HCT116 (cell line): ENCODE measurements at regions not wholly inside any gene's neighbourhood (a gene's known extent, or its start where the extent isn't known, plus 50 kb on each side); places are given as distances from the start of the nearest gene placed in this dataset.
"Not testable (repeated sequence)": the region's sequence is repeated elsewhere in the genome, so short reads cannot be mapped to it uniquely, and the experiment has no call there.

Source experiments
- ATAC-seq: fragments of 200-7000 bp; cut with Tn5 transposase; 2 replicates; pipeline ENCODE4 v1.9.1; 2020; ENCODE audit warnings: mild to moderate bottlenecking, moderate library complexity
- BruUV-seq: library from RNA; stranded (reverse); fragments of 400-500 nt; replicated peaks from 2 replicates; lab custom pipeline; 2021; lab: Mats Ljungman, UMichigan
- CTCF ChIA-PET: fragments of 300-600 bp; sonication (Branson Sonifier 250); formaldehyde crosslinking; loops from one replicate; lab custom pipeline; 2021; ENCODE audit warnings: antibody characterized with exemption; lab: Charles Lee
- POLR2A ChIA-PET: fragments of 300-600, 350-600 bp; sonication (Branson Sonifier 250); formaldehyde crosslinking; loops from one replicate; lab custom pipeline; 2021; ENCODE audit warnings: antibody characterized with exemption; lab: Charles Lee
- RAD21 ChIA-PET, 2 experiments: fragments of 300-600 bp; sonication (Branson Sonifier 250); formaldehyde crosslinking; loops; one replicate each; lab custom pipeline; 2023; ENCODE audit warnings: low total read pairs in 2 of 2; ENCODE audit not compliant: uncharacterized antibody in 2 of 2, unreplicated experiment in 2 of 2, low non-redundant PET in 1 of 2; lab: Charles Lee
- DNase-seq: peaks from one replicate; pipeline ENCODE4 v3.0.0-alpha.2; 2010; ENCODE audit warnings: low read depth, low spot score
- H2AFZ ChIP-seq: fragments of 200-600 bp; shearing (Covaris generic), sonication (generic); 2 replicates; pipeline ENCODE4 v1.6.1; 2017; ENCODE audit warnings: low read depth, mixed run types, mixed read lengths, antibody characterized with exemption, low read length; ENCODE audit not compliant: poor library complexity, severe bottlenecking
- H3K27ac ChIP-seq: 2 replicates; pipeline ENCODE4 v1.5.1; 2012; ENCODE audit warnings: low read depth, low read length
- H3K27me3 ChIP-seq: fragments of 200-600 bp; sonication (generic); 2 replicates; pipeline ENCODE4 v1.6.1; 2016; ENCODE audit warnings: mixed run types, low read length, mixed read lengths; ENCODE audit not compliant: insufficient read depth
- H3K36me3 ChIP-seq, 2 experiments: fragments of 200-500 bp in 1 of 2; fragments of 200-600 bp in 1 of 2; sonication (Bioruptor generic) in 1 of 2; sonication (generic) in 1 of 2; 2 replicates each; pipeline versions ENCODE4 v1.5.1 to v1.6.1; 2014 to 2016; ENCODE audit warnings: low read length in 2 of 2, inconsistent platforms in 1 of 2, mixed read lengths in 1 of 2, mixed run types in 1 of 2; ENCODE audit not compliant: insufficient read depth in 2 of 2, control insufficient read depth in 1 of 2
- H3K4me1 ChIP-seq, 2 experiments: fragments of 200-600 bp in 1 of 2; sonication (generic) in 1 of 2; 2 replicates each; pipeline versions ENCODE4 v1.5.1 to v1.6.1; 2012 to 2017; ENCODE audit warnings: low read length in 2 of 2, inconsistent platforms in 1 of 2, mild to moderate bottlenecking in 1 of 2, mixed read lengths in 1 of 2, mixed run types in 1 of 2, moderate library complexity in 1 of 2; ENCODE audit not compliant: insufficient read depth in 2 of 2, control insufficient read depth in 1 of 2
- H3K4me2 ChIP-seq: fragments of 200-600 bp; sonication (generic); 2 replicates; pipeline ENCODE4 v1.6.1; 2017; ENCODE audit warnings: mixed run types, low read length, mixed read lengths
- H3K4me3 ChIP-seq, 2 experiments: fragments of 200-600 bp in 1 of 2; sonication (generic) in 1 of 2; replicated peaks in 1 of 2; 2 replicates each; pipeline ENCODE4 v1.5.1; 2011 to 2016; ENCODE audit warnings: low read length in 2 of 2, control low read depth in 1 of 2, low read depth in 1 of 2, mild to moderate bottlenecking in 1 of 2, mixed read lengths in 1 of 2, mixed run types in 1 of 2
- H3K79me2 ChIP-seq: fragments of 200-600 bp; sonication (generic); 2 replicates; pipeline ENCODE4 v1.6.1; 2017; ENCODE audit warnings: mild to moderate bottlenecking, mixed run types, low read length, moderate library complexity, mixed read lengths; ENCODE audit not compliant: insufficient read depth
- H3K9ac ChIP-seq: fragments of 200-600 bp; sonication (generic); 2 replicates; pipeline ENCODE4 v1.6.1; 2016; ENCODE audit warnings: low read length, mixed read lengths
- H3K9me2 ChIP-seq: fragments of 200-600 bp; sonication (generic), shearing (Covaris generic); 2 replicates; pipeline ENCODE4 v1.6.1; 2017; ENCODE audit warnings: mixed run types, mild to moderate bottlenecking, moderate library complexity; ENCODE audit not compliant: insufficient read depth
- H3K9me3 ChIP-seq, 2 experiments: fragments of 200-500 bp in 1 of 2; fragments of 200-600 bp in 1 of 2; sonication (Bioruptor generic) in 1 of 2; sonication (generic) in 1 of 2; 2 replicates each; pipeline ENCODE4 v1.6.1; 2014 to 2017; ENCODE audit warnings: low read length in 2 of 2, mixed read lengths in 2 of 2, inconsistent platforms in 1 of 2, low read depth in 1 of 2, mild to moderate bottlenecking in 1 of 2, mixed run types in 1 of 2, moderate library complexity in 1 of 2; ENCODE audit not compliant: control insufficient read depth in 1 of 2, insufficient read depth in 1 of 2
- H4K20me1 ChIP-seq: fragments of 200-600 bp; sonication (generic), shearing (Covaris generic); 2 replicates; pipeline ENCODE4 v1.6.1; 2017; ENCODE audit warnings: mixed run types, mild to moderate bottlenecking, moderate library complexity; ENCODE audit not compliant: insufficient read depth
- intact Hi-C: fragments of 100-400 bp; cut with micrococcal nuclease; formaldehyde crosslinking; loops from 2 replicates; pipeline ENCODE4 v1.10.0; 2022
- TF ChIP-seq, protein P1 (sequence below): IDR thresholded peaks from 2 replicates; pipeline ENCODE4 v1.6.1; 2012; ENCODE audit warnings: low read depth

DNA sequence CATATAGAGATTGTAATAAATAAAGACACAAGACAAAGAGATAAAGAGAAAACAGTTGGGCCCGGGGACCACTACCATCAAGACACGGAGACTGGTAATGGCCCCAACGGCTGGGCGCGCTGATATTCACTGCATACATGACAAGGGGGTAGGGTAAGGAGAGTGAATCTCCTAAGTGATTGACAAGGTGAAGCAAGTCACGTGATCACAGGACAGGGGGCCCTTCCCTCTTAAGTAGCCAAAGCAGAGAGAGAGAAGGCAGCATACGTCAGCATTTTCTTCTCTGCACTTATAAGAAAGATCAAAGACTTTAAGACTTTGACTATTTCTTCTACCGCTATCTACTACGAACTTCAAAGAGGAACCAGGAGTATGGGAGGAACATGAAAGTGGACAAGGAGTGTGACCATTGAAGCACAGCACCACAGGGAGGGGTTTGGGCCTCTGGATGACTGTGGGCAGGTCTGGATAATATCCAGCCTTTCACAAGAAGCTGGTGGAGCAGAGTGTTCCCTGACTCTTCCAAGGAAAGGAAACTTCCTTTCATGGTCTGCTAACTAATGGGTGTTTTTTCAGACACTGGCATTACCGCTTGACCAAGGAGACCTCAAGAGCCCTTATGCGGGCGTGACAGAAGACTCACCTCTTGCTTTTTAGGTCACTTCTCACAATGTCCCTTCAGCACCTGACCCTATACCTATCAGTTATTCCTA is 75.6 kb downstream of the MRPL39 start:
- H3K27ac ChIP-seq, H3K9me2 ChIP-seq, H3K27me3 ChIP-seq, H3K4me1 ChIP-seq, H3K4me2 ChIP-seq, CTCF ChIA-PET, H3K9me3 ChIP-seq, H2AFZ ChIP-seq, H3K36me3 ChIP-seq, POLR2A ChIA-PET, ATAC-seq, H3K9ac ChIP-seq, H3K79me2 ChIP-seq, RAD21 ChIA-PET, BruUV-seq, H3K4me3 ChIP-seq, H4K20me1 ChIP-seq, intact Hi-C loops, DNase-seq: not testable (repeated sequence)

DNA sequence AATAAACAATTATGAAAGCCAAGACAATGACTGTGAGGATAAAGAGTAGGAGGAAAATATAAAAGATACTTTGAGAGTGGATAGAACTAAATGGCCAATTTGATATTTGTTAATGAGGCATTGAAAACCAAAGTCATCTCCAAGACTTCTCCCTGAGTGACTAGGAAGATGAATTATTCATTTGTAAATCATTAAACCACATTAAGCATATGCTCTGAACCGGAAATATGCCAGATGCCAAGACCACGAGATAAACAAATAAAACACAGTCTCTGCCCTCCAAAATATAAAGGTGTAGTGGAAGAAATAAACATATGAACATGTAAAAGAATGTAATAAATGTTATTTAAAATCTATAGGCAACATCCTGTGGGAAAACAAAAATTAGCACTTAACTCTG is 78.8 kb downstream of the MRPL39 start:
- no peaks in the 10 kb centered on the region for H3K4me1 ChIP-seq
- H3K9me2 ChIP-seq = no peaks in the 10 kb centered on the region
- DNase-seq = no peak
- no peaks in the 10 kb centered on the region for H4K20me1 ChIP-seq
- BruUV-seq = no TSS peak
- ATAC-seq = no peak
- no peaks in the 10 kb centered on the region for H3K79me2 ChIP-seq
- H3K9ac ChIP-seq = no peak overlapping the region
- ChIA-PET RAD21 (no interaction called here), POLR2A (no interaction called here), CTCF (no interaction called here)
- no peaks in the 10 kb centered on the region for H3K36me3 ChIP-seq
- intact Hi-C loops = no loop called here
- no peak overlapping the region for H3K4me3 ChIP-seq
- TF ChIP-seq, protein P1, sequence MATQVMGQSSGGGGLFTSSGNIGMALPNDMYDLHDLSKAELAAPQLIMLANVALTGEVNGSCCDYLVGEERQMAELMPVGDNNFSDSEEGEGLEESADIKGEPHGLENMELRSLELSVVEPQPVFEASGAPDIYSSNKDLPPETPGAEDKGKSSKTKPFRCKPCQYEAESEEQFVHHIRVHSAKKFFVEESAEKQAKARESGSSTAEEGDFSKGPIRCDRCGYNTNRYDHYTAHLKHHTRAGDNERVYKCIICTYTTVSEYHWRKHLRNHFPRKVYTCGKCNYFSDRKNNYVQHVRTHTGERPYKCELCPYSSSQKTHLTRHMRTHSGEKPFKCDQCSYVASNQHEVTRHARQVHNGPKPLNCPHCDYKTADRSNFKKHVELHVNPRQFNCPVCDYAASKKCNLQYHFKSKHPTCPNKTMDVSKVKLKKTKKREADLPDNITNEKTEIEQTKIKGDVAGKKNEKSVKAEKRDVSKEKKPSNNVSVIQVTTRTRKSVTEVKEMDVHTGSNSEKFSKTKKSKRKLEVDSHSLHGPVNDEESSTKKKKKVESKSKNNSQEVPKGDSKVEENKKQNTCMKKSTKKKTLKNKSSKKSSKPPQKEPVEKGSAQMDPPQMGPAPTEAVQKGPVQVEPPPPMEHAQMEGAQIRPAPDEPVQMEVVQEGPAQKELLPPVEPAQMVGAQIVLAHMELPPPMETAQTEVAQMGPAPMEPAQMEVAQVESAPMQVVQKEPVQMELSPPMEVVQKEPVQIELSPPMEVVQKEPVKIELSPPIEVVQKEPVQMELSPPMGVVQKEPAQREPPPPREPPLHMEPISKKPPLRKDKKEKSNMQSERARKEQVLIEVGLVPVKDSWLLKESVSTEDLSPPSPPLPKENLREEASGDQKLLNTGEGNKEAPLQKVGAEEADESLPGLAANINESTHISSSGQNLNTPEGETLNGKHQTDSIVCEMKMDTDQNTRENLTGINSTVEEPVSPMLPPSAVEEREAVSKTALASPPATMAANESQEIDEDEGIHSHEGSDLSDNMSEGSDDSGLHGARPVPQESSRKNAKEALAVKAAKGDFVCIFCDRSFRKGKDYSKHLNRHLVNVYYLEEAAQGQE = no peak
- H3K27me3 ChIP-seq = no peaks in the 10 kb centered on the region
- H3K4me2 ChIP-seq = no peak overlapping the region
- H3K27ac ChIP-seq = no peak overlapping the region
- H3K9me3 ChIP-seq = no peaks in the 10 kb centered on the region
- H2AFZ ChIP-seq = no peak overlapping the region
